ENCODE measurements at regions not wholly inside any gene's neighbourhood (a gene's known extent, or its start where the extent isn't known, plus 50 kb on each side); places are given as distances from the start of the nearest gene placed in this dataset.

- Histone ChIP-seq H3K9me1 (ENCODE audit: control insufficient read depth, extremely low read depth, insufficient read depth, low read length) (no peaks in the 10 kb centered on the region), H3K4me2 (ENCODE audit: control insufficient read depth, extremely low read depth, insufficient read depth, low read depth, low read length) (no peak overlapping the region), H3K9ac (ENCODE audit: control insufficient read depth, extremely low read depth, insufficient read depth, low read length) (no peak overlapping the region), H2AFZ (ENCODE audit: control insufficient read depth, low read length) (no peak overlapping the region), H3K79me2 (ENCODE audit: control insufficient read depth, insufficient read depth, low read length) (no peaks in the 10 kb centered on the region), H3K27me3 (ENCODE audit: control insufficient read depth, extremely low read depth, insufficient read depth, low read length) (no peaks in the 10 kb centered on the region), H3K36me3 (ENCODE audit: control insufficient read depth in 2 of 2, extremely low read depth in 1 of 2, insufficient read depth in 2 of 2, low read length in 2 of 2) (no peaks in the 10 kb centered on the region), H3K4me3 (ENCODE audit: control insufficient read depth in 2 of 3, extremely low read depth in 1 of 3, insufficient read depth in 2 of 3, low read depth in 1 of 3, low read length in 3 of 3) (no peak overlapping the region), H4K20me1 (ENCODE audit: control insufficient read depth, extremely low read depth, insufficient read depth, low read length) (no peaks in the 10 kb centered on the region), H3K27ac (ENCODE audit: control insufficient read depth, insufficient read depth, low read length) (no peak overlapping the region), H3K4me1 (ENCODE audit: control insufficient read depth, extremely low read depth, insufficient read depth, low read length) (no peaks in the 10 kb centered on the region), H3K9me3 (ENCODE audit: control insufficient read depth, low read depth, low read length) (no peaks in the 10 kb centered on the region)
- DNase-seq (ENCODE audit: low read depth, low spot score), result no peak
- no peak for FAIRE-seq
- dilution Hi-C loops (cut with MboI; ENCODE audit: extremely low pct_ligation_motif_present, low sequenced_read_pairs), result no loop called here
- TF ChIP-seq EZH2 (IDR thresholded peaks at IDR 0.05; ENCODE audit: low read length), result no peak
- TF ChIP-seq, protein P1, sequence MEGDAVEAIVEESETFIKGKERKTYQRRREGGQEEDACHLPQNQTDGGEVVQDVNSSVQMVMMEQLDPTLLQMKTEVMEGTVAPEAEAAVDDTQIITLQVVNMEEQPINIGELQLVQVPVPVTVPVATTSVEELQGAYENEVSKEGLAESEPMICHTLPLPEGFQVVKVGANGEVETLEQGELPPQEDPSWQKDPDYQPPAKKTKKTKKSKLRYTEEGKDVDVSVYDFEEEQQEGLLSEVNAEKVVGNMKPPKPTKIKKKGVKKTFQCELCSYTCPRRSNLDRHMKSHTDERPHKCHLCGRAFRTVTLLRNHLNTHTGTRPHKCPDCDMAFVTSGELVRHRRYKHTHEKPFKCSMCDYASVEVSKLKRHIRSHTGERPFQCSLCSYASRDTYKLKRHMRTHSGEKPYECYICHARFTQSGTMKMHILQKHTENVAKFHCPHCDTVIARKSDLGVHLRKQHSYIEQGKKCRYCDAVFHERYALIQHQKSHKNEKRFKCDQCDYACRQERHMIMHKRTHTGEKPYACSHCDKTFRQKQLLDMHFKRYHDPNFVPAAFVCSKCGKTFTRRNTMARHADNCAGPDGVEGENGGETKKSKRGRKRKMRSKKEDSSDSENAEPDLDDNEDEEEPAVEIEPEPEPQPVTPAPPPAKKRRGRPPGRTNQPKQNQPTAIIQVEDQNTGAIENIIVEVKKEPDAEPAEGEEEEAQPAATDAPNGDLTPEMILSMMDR (optimal IDR thresholded peaks at IDR 0.05 in 1 of 3, IDR thresholded peaks at IDR 0.05 in 1 of 3, conservative IDR thresholded peaks at IDR 0.05 in 1 of 3; ENCODE audit: extremely low read depth in 1 of 3, insufficient read depth in 2 of 3, low read length in 3 of 3), result no peak
Measured at GRCh38 chr10:105473170-105473569, 832.1 kb downstream of the SORCS3 start.

- no peaks in the 10 kb centered on the region for H3K9me3 ChIP-seq (ENCODE audit: control insufficient read depth, low read depth, low read length)
- no peaks in the 10 kb centered on the region for H3K36me3 ChIP-seq (ENCODE audit: control insufficient read depth in 2 of 2, extremely low read depth in 1 of 2, insufficient read depth in 2 of 2, low read length in 2 of 2)
- H3K4me1 ChIP-seq (ENCODE audit: control insufficient read depth, extremely low read depth, insufficient read depth, low read length), result no peaks in the 10 kb centered on the region
- DNase-seq (ENCODE audit: low read depth, low spot score) (no peak), FAIRE-seq (no peak)
- H2AFZ ChIP-seq (ENCODE audit: control insufficient read depth, low read length), result no peak overlapping the region
- H3K9me1 ChIP-seq (ENCODE audit: control insufficient read depth, extremely low read depth, insufficient read depth, low read length), result no peaks in the 10 kb centered on the region
- dilution Hi-C loops (cut with MboI; ENCODE audit: extremely low pct_ligation_motif_present, low sequenced_read_pairs), result no loop called here
- no peak overlapping the region for H3K27ac ChIP-seq (ENCODE audit: control insufficient read depth, insufficient read depth, low read length)
- H3K27me3 ChIP-seq (ENCODE audit: control insufficient read depth, extremely low read depth, insufficient read depth, low read length), result no peaks in the 10 kb centered on the region
- H3K4me2 ChIP-seq (ENCODE audit: control insufficient read depth, extremely low read depth, insufficient read depth, low read depth, low read length), result no peak overlapping the region
- no peaks in the 10 kb centered on the region for H4K20me1 ChIP-seq (ENCODE audit: control insufficient read depth, extremely low read depth, insufficient read depth, low read length)
- H3K9ac ChIP-seq (ENCODE audit: control insufficient read depth, extremely low read depth, insufficient read depth, low read length), result no peak overlapping the region
- TF ChIP-seq EZH2 (IDR thresholded peaks at IDR 0.05; ENCODE audit: low read length), result no peak
- TF ChIP-seq, protein P1 (optimal IDR thresholded peaks at IDR 0.05 in 1 of 3, IDR thresholded peaks at IDR 0.05 in 1 of 3, conservative IDR thresholded peaks at IDR 0.05 in 1 of 3; ENCODE audit: extremely low read depth in 1 of 3, insufficient read depth in 2 of 3, low read length in 3 of 3), result no peak
- H3K79me2 ChIP-seq (ENCODE audit: control insufficient read depth, insufficient read depth, low read length), result no peaks in the 10 kb centered on the region
- no peak overlapping the region for H3K4me3 ChIP-seq (ENCODE audit: control insufficient read depth in 2 of 3, extremely low read depth in 1 of 3, insufficient read depth in 2 of 3, low read depth in 1 of 3, low read length in 3 of 3)
Measured at GRCh38 chr10:105468759-105469158, 827.7 kb downstream of the SORCS3 start.

Measured in keratinocyte (primary cell).